HCT116 (cell line): ENCODE measurements at regions not wholly inside any gene's neighbourhood (a gene's known extent, or its start where the extent isn't known, plus 50 kb on each side); places are given as distances from the start of the nearest gene placed in this dataset.

Experiments
- ATAC-seq: fragments of 200-7000 bp; cut with Tn5 transposase; 2 replicates; pipeline ENCODE4 v1.9.1; 2020; ENCODE audit warnings: mild to moderate bottlenecking, moderate library complexity
- BruUV-seq: library from RNA; stranded (reverse); fragments of 400-500 nt; replicated peaks from 2 replicates; lab custom pipeline; 2021; lab: Mats Ljungman, UMichigan
- CTCF ChIA-PET: fragments of 300-600 bp; sonication (Branson Sonifier 250); formaldehyde crosslinking; loops from one replicate; lab custom pipeline; 2021; ENCODE audit warnings: antibody characterized with exemption; lab: Charles Lee
- POLR2A ChIA-PET: fragments of 300-600, 350-600 bp; sonication (Branson Sonifier 250); formaldehyde crosslinking; loops from one replicate; lab custom pipeline; 2021; ENCODE audit warnings: antibody characterized with exemption; lab: Charles Lee
- RAD21 ChIA-PET, 2 experiments: fragments of 300-600 bp; sonication (Branson Sonifier 250); formaldehyde crosslinking; loops; one replicate each; lab custom pipeline; 2023; ENCODE audit warnings: low total read pairs in 2 of 2; ENCODE audit not compliant: uncharacterized antibody in 2 of 2, unreplicated experiment in 2 of 2, low non-redundant PET in 1 of 2; lab: Charles Lee
- DNase-seq: peaks from one replicate; pipeline ENCODE4 v3.0.0-alpha.2; 2010; ENCODE audit warnings: low read depth, low spot score
- H2AFZ ChIP-seq: fragments of 200-600 bp; shearing (Covaris generic), sonication (generic); 2 replicates; pipeline ENCODE4 v1.6.1; 2017; ENCODE audit warnings: low read depth, mixed run types, mixed read lengths, antibody characterized with exemption, low read length; ENCODE audit not compliant: poor library complexity, severe bottlenecking
- H3K27ac ChIP-seq: 2 replicates; pipeline ENCODE4 v1.5.1; 2012; ENCODE audit warnings: low read depth, low read length
- H3K27me3 ChIP-seq: fragments of 200-600 bp; sonication (generic); 2 replicates; pipeline ENCODE4 v1.6.1; 2016; ENCODE audit warnings: mixed run types, low read length, mixed read lengths; ENCODE audit not compliant: insufficient read depth
- H3K36me3 ChIP-seq, 2 experiments: fragments of 200-500 bp in 1 of 2; fragments of 200-600 bp in 1 of 2; sonication (Bioruptor generic) in 1 of 2; sonication (generic) in 1 of 2; 2 replicates each; pipeline versions ENCODE4 v1.5.1 to v1.6.1; 2014 to 2016; ENCODE audit warnings: low read length in 2 of 2, inconsistent platforms in 1 of 2, mixed read lengths in 1 of 2, mixed run types in 1 of 2; ENCODE audit not compliant: insufficient read depth in 2 of 2, control insufficient read depth in 1 of 2
- H3K4me1 ChIP-seq, 2 experiments: fragments of 200-600 bp in 1 of 2; sonication (generic) in 1 of 2; 2 replicates each; pipeline versions ENCODE4 v1.5.1 to v1.6.1; 2012 to 2017; ENCODE audit warnings: low read length in 2 of 2, inconsistent platforms in 1 of 2, mild to moderate bottlenecking in 1 of 2, mixed read lengths in 1 of 2, mixed run types in 1 of 2, moderate library complexity in 1 of 2; ENCODE audit not compliant: insufficient read depth in 2 of 2, control insufficient read depth in 1 of 2
- H3K4me2 ChIP-seq: fragments of 200-600 bp; sonication (generic); 2 replicates; pipeline ENCODE4 v1.6.1; 2017; ENCODE audit warnings: mixed run types, low read length, mixed read lengths
- H3K4me3 ChIP-seq, 2 experiments: fragments of 200-600 bp in 1 of 2; sonication (generic) in 1 of 2; replicated peaks in 1 of 2; 2 replicates each; pipeline ENCODE4 v1.5.1; 2011 to 2016; ENCODE audit warnings: low read length in 2 of 2, control low read depth in 1 of 2, low read depth in 1 of 2, mild to moderate bottlenecking in 1 of 2, mixed read lengths in 1 of 2, mixed run types in 1 of 2
- H3K79me2 ChIP-seq: fragments of 200-600 bp; sonication (generic); 2 replicates; pipeline ENCODE4 v1.6.1; 2017; ENCODE audit warnings: mild to moderate bottlenecking, mixed run types, low read length, moderate library complexity, mixed read lengths; ENCODE audit not compliant: insufficient read depth
- H3K9ac ChIP-seq: fragments of 200-600 bp; sonication (generic); 2 replicates; pipeline ENCODE4 v1.6.1; 2016; ENCODE audit warnings: low read length, mixed read lengths
- H3K9me2 ChIP-seq: fragments of 200-600 bp; sonication (generic), shearing (Covaris generic); 2 replicates; pipeline ENCODE4 v1.6.1; 2017; ENCODE audit warnings: mixed run types, mild to moderate bottlenecking, moderate library complexity; ENCODE audit not compliant: insufficient read depth
- H3K9me3 ChIP-seq, 2 experiments: fragments of 200-500 bp in 1 of 2; fragments of 200-600 bp in 1 of 2; sonication (Bioruptor generic) in 1 of 2; sonication (generic) in 1 of 2; 2 replicates each; pipeline ENCODE4 v1.6.1; 2014 to 2017; ENCODE audit warnings: low read length in 2 of 2, mixed read lengths in 2 of 2, inconsistent platforms in 1 of 2, low read depth in 1 of 2, mild to moderate bottlenecking in 1 of 2, mixed run types in 1 of 2, moderate library complexity in 1 of 2; ENCODE audit not compliant: control insufficient read depth in 1 of 2, insufficient read depth in 1 of 2
- H4K20me1 ChIP-seq: fragments of 200-600 bp; sonication (generic), shearing (Covaris generic); 2 replicates; pipeline ENCODE4 v1.6.1; 2017; ENCODE audit warnings: mixed run types, mild to moderate bottlenecking, moderate library complexity; ENCODE audit not compliant: insufficient read depth
- CEBPB ChIP-seq: IDR thresholded peaks from 2 replicates; pipeline ENCODE4 v1.6.1; 2012; ENCODE audit warnings: low read depth
- CTCF ChIP-seq, 3 experiments: fragments of 200-600 bp in 1 of 3; sonication (generic) in 1 of 3; IDR thresholded peaks in 2 of 3; conservative IDR thresholded peaks in 1 of 3; 2 replicates each; pipeline ENCODE4 v1.5.1; 2012 to 2017; ENCODE audit warnings: low read depth in 2 of 3, low read length in 2 of 3, antibody characterized with exemption in 1 of 3, borderline replicate concordance in 1 of 3, control low read depth in 1 of 3, mild to moderate bottlenecking in 1 of 3, mixed read lengths in 1 of 3, mixed run types in 1 of 3, moderate library complexity in 1 of 3; ENCODE audit not compliant: insufficient read depth in 1 of 3
- EGR1 ChIP-seq: IDR thresholded peaks from 2 replicates; pipeline ENCODE4 v1.6.1; 2012; ENCODE audit warnings: low read depth
- ELF1 ChIP-seq: IDR thresholded peaks from 2 replicates; pipeline ENCODE4 v1.6.1; 2012; ENCODE audit warnings: low read depth, borderline replicate concordance
- MAX ChIP-seq: IDR thresholded peaks from 2 replicates; pipeline ENCODE4 v1.6.1; 2012
- RAD21 ChIP-seq: IDR thresholded peaks from 2 replicates; pipeline ENCODE4 v1.6.1; 2012; ENCODE audit warnings: low read depth, mild to moderate bottlenecking
- REST ChIP-seq: IDR thresholded peaks from 2 replicates; pipeline ENCODE4 v1.6.1; 2012; ENCODE audit warnings: low read depth
- SIN3A ChIP-seq: IDR thresholded peaks from 2 replicates; pipeline ENCODE4 v1.6.1; 2012; ENCODE audit warnings: low read depth
- SP1 ChIP-seq: IDR thresholded peaks from 2 replicates; pipeline ENCODE4 v1.6.1; 2012; ENCODE audit warnings: low read depth
- ZFX ChIP-seq: fragments of 450-650 bp; IDR thresholded peaks from 2 replicates; pipeline ENCODE4 v1.6.1; 2017
- ZNF274 ChIP-seq: fragments of 200-500 bp; sonication (Bioruptor generic); IDR thresholded peaks from 2 replicates; pipeline ENCODE4 v1.6.1; 2014; ENCODE audit warnings: mild to moderate bottlenecking, low read depth, low read length, inconsistent platforms
- intact Hi-C: fragments of 100-400 bp; cut with micrococcal nuclease; formaldehyde crosslinking; loops from 2 replicates; pipeline ENCODE4 v1.10.0; 2022

- no peaks in the 10 kb centered on the region for H3K79me2 ChIP-seq
- H2AFZ ChIP-seq: no peak overlapping the region
- intact Hi-C loops: no loop called here
- H3K4me2 ChIP-seq: no peak overlapping the region
- RAD21 ChIA-PET: no interaction called here
- no peak for TF ChIP-seq MAX
- no peak for TF ChIP-seq ZNF274
- no peak for TF ChIP-seq EGR1
- no peak for TF ChIP-seq SP1
- TF ChIP-seq CTCF (IDR thresholded peaks at IDR 0.05 in 2 of 3, conservative IDR thresholded peaks at IDR 0.05 in 1 of 3; ENCODE audit: borderline replicate concordance in 1 of 3, insufficient read depth in 1 of 3, low read depth in 2 of 3, low read length in 2 of 3): no peak
- no peak for TF ChIP-seq CEBPB
- no peak for TF ChIP-seq ELF1
- no peak for TF ChIP-seq ZFX
- H4K20me1 ChIP-seq: no peaks in the 10 kb centered on the region
- ATAC-seq (no peak), DNase-seq (no peak)
- CTCF ChIA-PET: no interaction called here
- 0 out of 4 replicates have a peak, but pooled peaks cover 0 to 8% of the 10 kb centered on the region in 2 experiments for H3K9me3 ChIP-seq
- H3K27me3 ChIP-seq: no peaks in the 10 kb centered on the region
- H3K9me2 ChIP-seq: no peaks in the 10 kb centered on the region
- POLR2A ChIA-PET: no interaction called here
- H3K4me1 ChIP-seq: no peaks in the 10 kb centered on the region
- no TSS peak for BruUV-seq
- no peaks in the 10 kb centered on the region for H3K36me3 ChIP-seq
- H3K9ac ChIP-seq: no peak overlapping the region
- no peak overlapping the region for H3K4me3 ChIP-seq
- H3K27ac ChIP-seq: no peak overlapping the region
These were observed 1581.8 kb downstream of the HACE1 start for GRCh38 chr6:103277936-103278335.

- peak; percentile 31 to 65 (median 52); a peak in 5 of 6 replicates for TF ChIP-seq CTCF (IDR thresholded peaks at IDR 0.05 in 2 of 3, conservative IDR thresholded peaks at IDR 0.05 in 1 of 3; ENCODE audit: borderline replicate concordance in 1 of 3, insufficient read depth in 1 of 3, low read depth in 2 of 3, low read length in 2 of 3)
- no peak for TF ChIP-seq REST
- TF ChIP-seq RAD21: peak; percentile 67
- no peak for TF ChIP-seq SIN3A
- H3K9ac ChIP-seq: no peak overlapping the region
- H3K27ac ChIP-seq: no peak overlapping the region
- BruUV-seq: no TSS peak
- no peaks in the 10 kb centered on the region for H3K9me2 ChIP-seq
- H3K9me3 ChIP-seq: no peaks in the 10 kb centered on the region
- ATAC-seq: peak; percentile 84
- ChIA-PET RAD21 (interaction anchor here in 1 of 2 experiments (0.9 kb wide), 1 partner anchor 423 kb away, joined by 3 read pairs; no protein-coding TSS in a partner anchor), POLR2A (no interaction called here), CTCF (interaction anchor here (1.0 to 1.6 kb wide), 2 partner anchors 9 to 15 kb away, joined by 3 to 4 read pairs; no protein-coding TSS in a partner anchor)
- H3K4me3 ChIP-seq: no peak overlapping the region
- no peak overlapping the region for H3K4me2 ChIP-seq
- H3K27me3 ChIP-seq: no peaks in the 10 kb centered on the region
- H3K4me1 ChIP-seq: no peaks in the 10 kb centered on the region
- intact Hi-C loops: no loop called here
- peak overlapping the region; percentile 77 for H2AFZ ChIP-seq
- no peaks in the 10 kb centered on the region for H4K20me1 ChIP-seq
- DNase-seq: peak; percentile 56
- H3K36me3 ChIP-seq: no peaks in the 10 kb centered on the region
- H3K79me2 ChIP-seq: no peaks in the 10 kb centered on the region
These were observed 1586.7 kb downstream of the HACE1 start for GRCh38 chr6:103273048-103273447.
